Retinal pigment epithelial cell (primary cell): ENCODE measurements at regions not wholly inside any gene's neighbourhood (a gene's known extent, or its start where the extent isn't known, plus 50 kb on each side); places are given as distances from the start of the nearest gene placed in this dataset.

ENCODE experiments used
- DNase-seq: peaks from one replicate; pipeline ENCODE4 v3.0.0-alpha.2; 2010; ENCODE audit warnings: low read depth
- H3K4me3 ChIP-seq: 2 replicates; pipeline ENCODE4 v1.5.1; 2011; ENCODE audit warnings: mild to moderate bottlenecking, low read length, control low read depth, moderate library complexity
- TF ChIP-seq, protein P1 (sequence below): conservative IDR thresholded peaks from 2 replicates; pipeline ENCODE4 v1.5.1; 2011; ENCODE audit warnings: low read depth, low read length, control low read depth, inconsistent platforms

DNA sequence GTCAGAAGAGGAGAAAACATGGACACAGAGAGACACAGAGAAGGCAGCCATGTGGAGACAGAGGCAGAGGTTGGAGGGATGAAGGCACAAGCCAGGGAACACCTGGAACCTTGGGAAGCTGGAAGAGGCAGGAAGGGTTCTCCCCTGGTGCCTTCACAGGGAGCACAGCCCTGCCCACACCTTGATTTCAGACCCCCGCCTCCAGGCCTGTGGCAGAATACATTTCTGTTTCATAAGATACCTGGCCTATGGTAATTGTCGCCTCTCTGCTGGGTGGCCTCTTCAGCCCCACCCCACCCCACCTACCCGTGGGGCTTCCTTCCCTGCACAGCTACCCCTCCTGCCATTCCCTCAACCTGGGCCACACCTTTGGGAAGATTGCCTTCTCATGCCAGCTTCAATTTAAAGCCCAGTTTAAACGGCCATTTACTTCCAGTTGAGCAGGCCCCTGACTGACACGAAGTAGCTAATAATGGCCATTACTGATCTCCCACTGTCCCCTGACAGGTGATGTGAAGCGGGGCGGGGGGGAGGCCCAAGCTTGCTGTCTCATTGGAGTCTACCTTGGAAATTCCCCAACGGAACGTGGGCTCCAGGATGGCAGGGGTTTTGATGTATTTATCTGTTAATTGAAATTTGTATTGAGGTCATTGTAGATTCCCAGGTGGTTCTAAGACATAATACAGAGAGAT is 291.7 kb upstream of the FOXF1 start:
- H3K4me3 ChIP-seq: no peak overlapping the region
- no peak for DNase-seq
- TF ChIP-seq, protein P1, sequence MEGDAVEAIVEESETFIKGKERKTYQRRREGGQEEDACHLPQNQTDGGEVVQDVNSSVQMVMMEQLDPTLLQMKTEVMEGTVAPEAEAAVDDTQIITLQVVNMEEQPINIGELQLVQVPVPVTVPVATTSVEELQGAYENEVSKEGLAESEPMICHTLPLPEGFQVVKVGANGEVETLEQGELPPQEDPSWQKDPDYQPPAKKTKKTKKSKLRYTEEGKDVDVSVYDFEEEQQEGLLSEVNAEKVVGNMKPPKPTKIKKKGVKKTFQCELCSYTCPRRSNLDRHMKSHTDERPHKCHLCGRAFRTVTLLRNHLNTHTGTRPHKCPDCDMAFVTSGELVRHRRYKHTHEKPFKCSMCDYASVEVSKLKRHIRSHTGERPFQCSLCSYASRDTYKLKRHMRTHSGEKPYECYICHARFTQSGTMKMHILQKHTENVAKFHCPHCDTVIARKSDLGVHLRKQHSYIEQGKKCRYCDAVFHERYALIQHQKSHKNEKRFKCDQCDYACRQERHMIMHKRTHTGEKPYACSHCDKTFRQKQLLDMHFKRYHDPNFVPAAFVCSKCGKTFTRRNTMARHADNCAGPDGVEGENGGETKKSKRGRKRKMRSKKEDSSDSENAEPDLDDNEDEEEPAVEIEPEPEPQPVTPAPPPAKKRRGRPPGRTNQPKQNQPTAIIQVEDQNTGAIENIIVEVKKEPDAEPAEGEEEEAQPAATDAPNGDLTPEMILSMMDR: no peak

DNA sequence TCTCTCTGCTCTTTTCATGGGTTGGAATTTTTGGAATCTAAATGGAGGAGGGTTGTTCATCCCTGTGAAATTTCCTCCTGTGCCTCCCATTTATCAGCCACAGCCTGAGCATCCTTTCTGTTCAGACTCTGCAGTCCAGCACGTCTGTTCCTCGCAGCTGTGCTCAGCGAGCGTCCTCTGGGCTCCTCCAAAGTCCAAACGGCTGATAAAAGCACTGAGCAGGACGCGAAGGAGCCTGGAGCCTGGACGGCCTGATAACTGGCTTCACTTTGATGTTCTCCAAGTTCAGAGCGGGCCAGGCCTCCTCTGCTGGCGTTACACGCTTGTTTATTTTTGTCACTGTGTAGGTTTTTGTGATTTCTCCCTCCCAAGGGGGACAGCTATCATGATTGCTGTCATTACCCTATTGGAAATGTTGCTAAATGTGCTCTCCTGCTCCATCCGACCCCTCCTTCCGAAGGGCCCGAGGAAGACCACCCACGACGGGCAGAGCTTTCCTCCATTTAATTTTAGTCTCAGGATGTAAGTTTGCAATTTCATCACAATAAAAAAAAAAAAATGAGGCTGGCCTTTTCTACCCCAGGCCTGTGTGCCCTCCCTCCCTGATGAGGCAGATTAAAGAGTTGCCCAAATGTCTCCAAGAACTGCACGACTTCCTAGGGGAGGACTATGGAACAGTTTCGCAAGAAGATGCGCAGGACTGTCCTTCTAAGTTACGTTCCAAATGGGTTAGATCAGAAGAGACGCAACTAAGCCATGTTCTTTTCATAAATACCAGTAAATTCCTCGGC is 290.5 kb upstream of the FOXF1 start:
- TF ChIP-seq, protein P1: no peak
- no peak for DNase-seq
- no peak overlapping the region for H3K4me3 ChIP-seq

DNA sequence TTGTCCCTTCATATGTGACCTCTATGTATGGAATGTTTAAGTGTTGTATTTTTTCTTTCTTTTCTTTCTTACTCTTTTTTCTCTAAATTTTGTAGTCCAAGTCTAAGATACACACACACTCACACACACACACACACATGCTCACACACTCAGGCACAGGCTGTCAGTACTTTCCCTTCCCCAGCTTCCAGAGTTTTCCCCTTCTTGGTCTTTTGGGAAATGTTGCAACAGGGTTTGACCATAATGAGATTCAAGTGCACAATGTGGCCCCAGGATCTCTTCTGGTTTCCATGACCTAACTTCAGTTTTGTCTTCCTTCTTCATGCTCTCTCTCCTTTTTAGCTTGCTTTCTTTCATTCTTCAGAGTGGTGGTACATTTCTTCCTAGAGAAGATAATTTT is 289.8 kb upstream of the FOXF1 start:
- no peak overlapping the region for H3K4me3 ChIP-seq
- TF ChIP-seq, protein P1: no peak
- DNase-seq: no peak

DNA sequence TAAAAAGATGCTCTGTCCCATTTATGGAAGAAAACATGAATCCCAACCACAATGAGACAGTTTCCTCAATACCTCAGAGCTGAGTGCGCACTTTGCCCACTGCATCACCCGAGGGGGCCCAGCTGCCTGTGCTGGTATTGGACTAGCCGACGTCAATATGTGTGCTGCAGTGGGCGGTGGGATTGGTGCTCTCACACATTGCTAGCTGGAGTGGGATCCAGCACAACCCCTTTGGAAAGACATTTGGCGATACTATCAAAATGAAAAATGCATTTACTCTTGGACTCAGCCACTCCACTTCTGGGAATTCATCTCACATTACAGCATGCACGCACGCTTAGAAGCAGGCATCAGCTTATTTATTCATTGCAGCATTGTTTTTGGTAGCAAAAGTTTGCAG is 289.2 kb upstream of the FOXF1 start:
- TF ChIP-seq, protein P1: no peak
- DNase-seq: no peak
- no peak overlapping the region for H3K4me3 ChIP-seq

DNA sequence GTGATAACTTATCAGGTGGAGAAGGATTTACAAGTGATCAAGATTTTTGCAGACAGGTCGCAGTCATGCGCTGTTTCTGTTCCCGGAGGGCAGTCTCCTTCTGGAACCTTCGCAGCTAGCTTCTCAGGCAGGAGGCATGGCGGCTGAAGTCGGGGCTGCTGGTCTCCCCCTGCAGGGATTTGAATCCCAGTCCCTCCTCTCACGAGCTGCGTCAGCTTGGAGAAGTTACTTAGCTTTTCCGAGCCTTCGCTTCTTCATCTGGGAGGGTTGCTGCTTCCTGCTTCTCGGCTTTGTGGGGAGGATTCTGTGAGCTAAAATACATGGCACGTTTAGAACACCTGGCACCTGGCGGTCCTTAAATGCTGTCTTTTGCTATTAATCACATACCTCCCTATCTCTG is 287.8 kb upstream of the FOXF1 start:
- no peak for DNase-seq
- H3K4me3 ChIP-seq: no peak overlapping the region
- TF ChIP-seq, protein P1: no peak

DNA sequence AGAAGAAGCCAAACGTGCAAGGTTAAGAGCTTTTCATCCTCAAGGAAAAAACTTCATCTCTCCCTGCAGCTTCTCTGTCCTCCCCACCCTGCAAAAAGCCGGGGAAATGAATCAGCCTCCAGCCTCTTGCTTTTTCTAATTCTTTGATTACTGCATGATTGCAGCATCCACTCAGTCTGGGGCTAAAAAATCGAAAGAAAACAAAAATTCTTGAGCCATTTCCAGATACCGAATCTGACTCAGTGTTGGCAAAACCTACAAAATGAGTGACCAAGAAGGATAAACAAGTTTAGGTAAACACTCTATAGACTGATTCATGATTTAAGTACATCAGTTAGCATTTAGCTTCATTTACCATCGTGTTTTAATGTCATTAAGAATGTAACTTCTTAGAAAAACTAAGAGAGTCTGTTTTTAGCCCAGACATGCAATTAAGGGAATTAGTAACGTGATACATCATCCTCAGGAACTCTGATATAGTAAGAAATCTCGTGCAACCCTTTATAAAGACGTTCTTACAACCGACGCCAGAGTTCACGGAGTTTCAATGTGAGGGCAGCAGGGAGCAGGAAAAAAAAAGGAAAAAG is 287.3 kb upstream of the FOXF1 start:
- no peak overlapping the region for H3K4me3 ChIP-seq
- TF ChIP-seq, protein P1: no peak
- no peak for DNase-seq

DNA sequence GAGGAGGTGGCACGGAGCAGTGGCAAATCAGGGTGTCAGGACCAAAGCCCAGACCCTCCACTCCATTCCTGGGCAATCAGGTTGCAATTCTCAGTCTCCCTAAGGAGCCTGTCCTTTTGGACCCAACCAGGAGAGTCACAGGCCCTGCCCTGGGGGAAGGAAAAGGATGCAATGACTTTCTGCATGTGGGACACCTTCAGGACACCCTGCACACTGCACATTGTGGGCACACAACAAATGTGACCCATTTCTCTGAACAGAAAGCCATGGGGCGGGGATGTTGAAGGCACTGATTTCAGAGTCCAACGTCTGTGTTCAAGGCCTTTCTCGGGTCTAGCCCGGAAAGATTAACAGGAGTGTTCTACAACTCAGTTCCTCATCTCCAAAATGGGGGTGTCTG is 286.2 kb upstream of the FOXF1 start:
- DNase-seq: no peak
- TF ChIP-seq, protein P1: no peak
- H3K4me3 ChIP-seq: no peak overlapping the region
